ENCODE measurements at regions not wholly inside any gene's neighbourhood (a gene's known extent, or its start where the extent isn't known, plus 50 kb on each side); places are given as distances from the start of the nearest gene placed in this dataset.
A peak's percentile ranks its signal among the peaks of the same experiment; 100 is the strongest.

- Histone ChIP-seq H2BK12ac (ENCODE audit: low read depth, low read length) (no peak overlapping the region), H3K27ac (ENCODE audit: low read depth, low read length) (no peak overlapping the region), H3K27me3 (replicated peaks in 1 of 4; ENCODE audit: control insufficient read depth in 3 of 4, extremely low read depth in 1 of 4, insufficient read depth in 3 of 4, low read length in 3 of 4) (no peaks in the 10 kb centered on the region), H4K91ac (replicated peaks; ENCODE audit: insufficient read length, low read length) (no peak overlapping the region), H3K14ac (ENCODE audit: insufficient read length) (no peak overlapping the region), H3K4ac (replicated peaks; ENCODE audit: insufficient read length, low read depth, low read length) (no peak overlapping the region), H3K4me2 (ENCODE audit: insufficient read depth in 1 of 2, low read depth in 2 of 2, low read length in 2 of 2) (no peak overlapping the region), H2BK5ac (ENCODE audit: low read depth, low read length) (no peak overlapping the region), H2BK15ac (ENCODE audit: low read length) (no peak overlapping the region), H4K8ac (ENCODE audit: extremely low read depth, insufficient read depth, low read length) (no peak overlapping the region), H4K5ac (ENCODE audit: insufficient read length, low read depth, low read length) (no peak overlapping the region), H2BK120ac (replicated peaks; ENCODE audit: low read depth, low read length) (no peak overlapping the region), H4K20me1 (replicated peaks in 1 of 2; ENCODE audit: control insufficient read depth in 1 of 2, insufficient read depth in 2 of 2, low read length in 2 of 2) (no peaks in the 10 kb centered on the region), H3K79me2 (ENCODE audit: control insufficient read depth in 1 of 2, insufficient read depth in 2 of 2, low read length in 2 of 2) (no peaks in the 10 kb centered on the region), H3K79me1 (ENCODE audit: low read depth, low read length) (no peaks in the 10 kb centered on the region), H2AK5ac (ENCODE audit: low read depth, low read length) (no peak overlapping the region), H3K36me3 (ENCODE audit: control insufficient read depth in 2 of 4, insufficient read depth in 4 of 4, low read length in 3 of 4) (no peaks in the 10 kb centered on the region), H3K9me3 (ENCODE audit: insufficient read depth in 2 of 2, low read depth in 1 of 2, low read length in 1 of 2) (no peaks in the 10 kb centered on the region), H3K23ac (ENCODE audit: insufficient read length) (no peak overlapping the region), H3K4me1 (replicated peaks in 1 of 4; ENCODE audit: control insufficient read depth in 3 of 4, insufficient read depth in 4 of 4, low read length in 3 of 4) (no peaks in the 10 kb centered on the region), H2BK20ac (ENCODE audit: low read length) (no peak overlapping the region), H3K56ac (replicated peaks; ENCODE audit: insufficient read length, low read depth, low read length) (no peak overlapping the region), H3K23me2 (ENCODE audit: low read depth, low read length) (no peaks in the 10 kb centered on the region), H3K4me3 (ENCODE audit: extremely low read depth in 1 of 4, insufficient read depth in 2 of 4, low read depth in 3 of 4, low read length in 4 of 4) (no peak overlapping the region), H3K18ac (ENCODE audit: extremely low read depth, low read length) (no peak overlapping the region), H2AFZ (ENCODE audit: low read length) (peak overlapping the region; percentile 77), H3K9ac (replicated peaks in 1 of 4; ENCODE audit: extremely low read depth in 1 of 4, low read depth in 3 of 4, low read length in 3 of 4) (no peak overlapping the region)
- POLR2A ChIA-PET (ENCODE audit: partially characterized antibody), result no interaction called here
- 87% methylated on average over 3 of the region's 3 CpGs; no CpG with 5 or more reads in 1 of the 2 experiments for WGBS, 2 experiments (ENCODE audit: extremely low coverage in 1 of 2, insufficient coverage in 1 of 2, insufficient read length in 1 of 2, insufficient replicate concordance in 2 of 2, low coverage in 1 of 2, low lambda C conversion rate in 2 of 2, missing lambda C conversion rate in 1 of 2)
- no peak for FAIRE-seq
- CTCF ChIA-PET (ENCODE audit: partially characterized antibody), result interaction anchor here (1.0 kb wide), 2 partner anchors 11 to 70 kb away, joined by 3 read pairs; no protein-coding TSS in a partner anchor
- no peak for DNase-seq (ENCODE audit: low read depth in 1 of 2, low spot score in 2 of 2)
- TF ChIP-seq JUND (IDR thresholded peaks at IDR 0.05; ENCODE audit: low read length) (no peak), NANOG (IDR thresholded peaks at IDR 0.05; ENCODE audit: insufficient read depth, low read depth, low read length, poor library complexity, severe bottlenecking) (no peak), KDM4A (IDR thresholded peaks at IDR 0.05; ENCODE audit: low read depth, low read length, severe bottlenecking) (no peak), SP2 (IDR thresholded peaks at IDR 0.05; ENCODE audit: low read length) (no peak), YY1 (IDR thresholded peaks at IDR 0.05; ENCODE audit: low read depth, low read length) (no peak)
Observed at GRCh38 chr2:105449076-105449475, 50.2 kb upstream of the FHL2 start.
